ENCODE measurements at regions not wholly inside any gene's neighbourhood (a gene's known extent, or its start where the extent isn't known, plus 50 kb on each side); places are given as distances from the start of the nearest gene placed in this dataset.

DNA sequence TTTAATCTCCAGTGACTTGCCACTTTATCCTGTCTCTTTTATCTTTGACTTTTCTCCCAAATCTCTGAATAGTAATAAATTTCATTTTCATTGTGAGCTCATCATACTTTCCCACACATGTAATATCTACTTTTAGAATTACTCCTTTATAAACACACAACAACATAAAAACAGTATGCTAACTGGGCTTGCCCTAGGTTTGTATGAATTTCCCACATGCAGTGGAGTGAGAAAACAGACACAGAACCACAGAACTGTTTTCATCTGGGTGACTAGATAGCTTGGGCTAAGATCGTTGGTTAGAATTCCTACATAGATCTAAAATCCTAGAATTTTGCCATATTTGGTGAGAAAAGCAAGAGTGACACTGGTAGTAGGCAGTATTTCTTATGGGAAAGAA is 409.5 kb downstream of the SPRY1 start:
- no peak for DNase-seq (ENCODE audit: low spot score)

DNA sequence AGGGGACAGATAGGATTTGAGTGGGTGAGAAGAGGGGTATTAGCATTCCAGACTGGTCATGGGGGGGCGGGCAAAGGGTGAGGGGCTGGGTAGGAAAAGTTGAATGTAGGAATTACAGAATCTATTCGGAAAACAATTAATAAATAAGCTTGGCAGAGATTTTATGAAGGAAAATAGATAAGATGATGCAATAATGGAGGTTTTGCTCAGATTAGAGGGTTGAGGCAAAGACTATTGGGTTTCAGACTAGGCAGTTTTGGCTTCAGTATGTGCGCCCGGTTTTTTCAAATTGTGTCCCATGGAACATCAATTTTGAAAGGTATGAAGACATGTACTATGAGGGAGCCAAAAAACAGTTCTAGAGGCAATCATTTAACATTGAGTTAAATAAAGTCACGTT is 410.6 kb downstream of the SPRY1 start:
- no peak for DNase-seq (ENCODE audit: low spot score)

DNA sequence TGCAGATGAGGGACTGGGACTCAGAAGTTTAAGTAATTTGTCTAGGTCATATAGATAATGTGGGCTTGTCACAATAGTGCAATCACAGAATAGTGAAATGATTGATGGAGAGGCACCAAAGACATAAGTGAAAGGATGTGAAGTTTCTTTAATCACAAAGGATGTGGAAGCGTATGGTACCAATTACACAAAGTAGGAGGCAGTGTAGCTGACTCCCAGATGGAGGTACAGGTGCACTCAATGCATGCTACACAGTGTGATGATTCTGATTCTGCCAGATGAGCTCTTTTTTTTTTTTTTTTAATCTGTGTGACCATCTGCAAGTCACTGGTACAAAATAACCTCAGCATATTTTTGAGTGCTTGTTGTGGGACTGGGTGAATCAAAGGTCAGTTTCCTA is 411.3 kb downstream of the SPRY1 start:
- no peak for DNase-seq (ENCODE audit: low spot score)

GRCh38 chr4:123809864-123810263 is 413.3 kb downstream of the SPRY1 start:
- DNase-seq (ENCODE audit: low spot score): no peak

DNA sequence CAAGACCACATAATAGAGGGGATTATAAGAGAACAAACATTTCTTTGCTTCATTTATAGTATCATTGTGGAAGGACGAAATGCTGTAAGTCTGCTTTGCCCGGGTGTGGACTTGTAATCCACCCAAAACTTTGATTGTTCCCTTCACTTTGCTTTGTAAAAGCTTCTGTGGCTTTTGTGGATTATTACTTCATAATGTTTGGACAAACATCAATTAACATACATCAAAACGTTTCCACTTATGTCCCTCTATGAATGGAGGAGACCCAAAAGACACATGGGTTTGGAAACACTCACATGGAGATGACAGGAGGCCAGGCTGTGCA is 415.4 kb downstream of the SPRY1 start:
- no peak for DNase-seq (ENCODE audit: low spot score)

GRCh38 chr4:123813901-123814300 is 417.3 kb downstream of the SPRY1 start:
- DNase-seq (ENCODE audit: low spot score): no peak

DNA sequence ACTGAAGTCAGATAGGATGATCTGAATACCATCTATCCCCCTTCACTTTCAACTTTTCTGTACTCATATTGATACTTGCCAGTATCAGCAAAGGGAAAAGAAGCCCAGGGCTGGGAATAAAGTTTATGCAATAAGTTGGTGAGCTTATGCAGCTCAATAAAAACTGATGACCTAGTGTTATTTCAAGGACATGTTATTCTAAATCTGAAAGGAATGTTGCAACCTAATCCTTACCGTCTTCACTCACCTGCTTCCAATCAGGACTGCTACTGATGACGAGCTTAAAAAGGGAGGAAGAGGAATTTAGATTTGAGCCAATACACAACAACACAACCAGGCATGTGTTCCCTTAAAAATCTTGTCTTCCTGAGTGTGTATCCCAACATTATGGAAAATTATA is 419.9 kb downstream of the SPRY1 start:
- DNase-seq (ENCODE audit: low spot score): no peak

GRCh38 chr4:123817025-123817688 is 420.6 kb downstream of the SPRY1 start:
- DNase-seq (ENCODE audit: low spot score): no peak

DNA sequence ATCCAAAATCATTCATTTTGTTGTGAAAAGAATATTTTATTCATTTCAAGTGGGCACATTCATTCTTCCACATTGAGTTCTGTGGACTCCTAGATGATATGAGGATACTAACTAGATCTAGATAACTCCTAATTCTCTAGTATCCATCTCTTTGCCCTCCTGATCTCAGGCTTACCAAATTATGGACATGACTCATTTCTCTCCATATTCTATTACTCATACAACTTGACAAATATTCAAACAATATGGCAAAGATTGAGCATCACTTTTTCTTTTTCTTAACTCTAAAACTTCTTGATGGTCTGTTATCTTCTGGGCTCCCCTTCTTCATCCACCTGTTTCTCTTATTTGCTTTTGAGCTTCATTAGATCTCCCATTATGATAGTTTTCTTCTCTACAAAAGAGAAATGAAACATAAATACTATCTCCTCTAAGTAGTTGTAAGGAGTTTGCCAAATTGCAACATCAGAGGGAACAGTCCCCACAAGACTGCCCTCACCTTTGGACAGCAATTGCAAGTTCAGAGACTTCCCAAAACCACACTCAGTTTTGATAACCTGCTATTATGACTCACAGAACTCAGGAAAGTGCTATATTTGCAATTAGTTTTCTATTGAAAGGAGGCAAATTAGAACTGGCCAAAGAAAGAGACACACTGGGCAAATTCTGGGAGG is 422.9 kb downstream of the SPRY1 start:
- no peak for DNase-seq (ENCODE audit: low spot score)

DNA sequence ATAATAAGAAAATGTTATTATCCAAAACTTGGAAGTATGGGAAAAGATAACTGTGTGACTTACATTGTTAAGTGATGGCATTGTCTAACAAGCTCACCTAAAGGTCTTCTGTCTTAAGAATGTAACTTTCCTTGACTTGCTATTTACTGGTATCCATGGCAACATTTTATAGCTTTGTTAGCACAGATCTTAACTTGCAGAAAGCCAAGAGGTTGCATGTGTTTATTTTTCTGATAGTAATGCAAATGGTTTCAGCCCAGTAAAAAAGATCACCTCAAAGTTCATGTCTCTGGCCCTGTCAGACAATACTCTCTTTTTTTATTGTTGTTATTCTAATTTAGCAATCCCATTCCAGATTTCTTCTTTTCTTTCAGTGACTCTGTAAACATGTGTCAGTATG is 425.3 kb downstream of the SPRY1 start:
- DNase-seq (ENCODE audit: low spot score): no peak

DNA sequence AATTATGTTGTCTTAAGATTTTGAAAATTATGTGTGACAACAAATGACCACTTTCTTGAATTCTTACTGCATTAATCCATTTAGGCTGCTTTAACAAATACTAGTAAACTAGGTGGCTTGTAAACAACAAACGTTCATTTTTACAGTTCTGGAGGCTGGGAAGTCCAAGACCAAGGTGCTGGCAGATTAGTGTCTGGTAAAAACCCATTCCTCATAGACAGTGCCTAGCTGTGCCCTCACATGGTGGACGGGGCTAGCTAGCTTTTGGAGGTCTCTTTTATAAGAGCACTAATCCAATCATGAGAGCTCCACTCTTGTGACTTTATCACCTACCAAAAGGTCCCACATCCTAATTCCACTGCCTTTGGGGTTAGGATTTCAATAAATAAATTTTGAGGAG is 425.8 kb downstream of the SPRY1 start:
- DNase-seq (ENCODE audit: low spot score): no peak

GRCh38 chr4:123823244-123823643 is 426.6 kb downstream of the SPRY1 start:
- DNase-seq (ENCODE audit: low spot score): no peak

DNA sequence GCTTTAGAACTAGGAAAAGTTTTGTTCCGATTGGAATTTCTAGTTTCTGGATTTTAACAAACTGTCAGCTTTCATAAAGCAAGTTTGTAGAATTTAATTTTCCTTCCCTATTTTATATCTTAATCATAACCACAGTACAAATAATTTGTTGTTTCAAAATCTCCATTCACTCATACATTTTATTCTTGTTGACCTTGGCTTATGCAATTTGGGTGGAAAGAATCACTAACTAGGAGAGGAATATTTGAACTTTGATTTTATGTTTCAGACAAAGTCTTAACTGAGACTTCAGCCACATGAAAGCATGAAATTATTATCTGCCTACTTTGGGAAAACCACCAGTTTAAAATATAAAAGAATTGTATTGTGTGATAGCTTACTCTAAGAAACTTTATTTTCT is 427.9 kb downstream of the SPRY1 start:
- no peak for DNase-seq (ENCODE audit: low spot score)

- DNase-seq (ENCODE audit: low spot score): no peak
Measured at GRCh38 chr4:123825596-123826291, 429.1 kb downstream of the SPRY1 start.

DNA sequence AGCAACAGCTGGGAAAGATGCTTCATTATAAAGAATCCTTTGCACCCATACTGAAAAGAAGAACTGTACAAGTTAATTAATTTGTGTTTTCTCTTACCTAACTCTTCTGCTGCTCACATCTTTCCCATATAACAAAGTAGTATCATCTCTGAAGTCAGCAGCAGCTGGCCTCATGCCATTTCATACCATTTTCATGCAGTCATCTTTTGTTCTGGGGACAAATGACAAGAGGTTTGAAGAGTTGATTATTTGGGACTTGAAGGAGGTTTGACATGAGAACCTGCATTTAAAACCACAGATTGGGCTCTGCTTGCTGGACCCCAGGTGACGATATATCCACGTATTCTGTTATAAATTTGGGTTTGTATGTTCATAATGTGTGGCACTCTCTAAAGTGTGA is 430.3 kb downstream of the SPRY1 start:
- no peak for DNase-seq (ENCODE audit: low spot score)

GRCh38 chr4:123827511-123827910 is 430.9 kb downstream of the SPRY1 start:
- no peak for DNase-seq (ENCODE audit: low spot score)

GRCh38 chr4:123830930-123831329 is 434.3 kb downstream of the SPRY1 start:
- DNase-seq (ENCODE audit: low spot score): peak; percentile 30

DNA sequence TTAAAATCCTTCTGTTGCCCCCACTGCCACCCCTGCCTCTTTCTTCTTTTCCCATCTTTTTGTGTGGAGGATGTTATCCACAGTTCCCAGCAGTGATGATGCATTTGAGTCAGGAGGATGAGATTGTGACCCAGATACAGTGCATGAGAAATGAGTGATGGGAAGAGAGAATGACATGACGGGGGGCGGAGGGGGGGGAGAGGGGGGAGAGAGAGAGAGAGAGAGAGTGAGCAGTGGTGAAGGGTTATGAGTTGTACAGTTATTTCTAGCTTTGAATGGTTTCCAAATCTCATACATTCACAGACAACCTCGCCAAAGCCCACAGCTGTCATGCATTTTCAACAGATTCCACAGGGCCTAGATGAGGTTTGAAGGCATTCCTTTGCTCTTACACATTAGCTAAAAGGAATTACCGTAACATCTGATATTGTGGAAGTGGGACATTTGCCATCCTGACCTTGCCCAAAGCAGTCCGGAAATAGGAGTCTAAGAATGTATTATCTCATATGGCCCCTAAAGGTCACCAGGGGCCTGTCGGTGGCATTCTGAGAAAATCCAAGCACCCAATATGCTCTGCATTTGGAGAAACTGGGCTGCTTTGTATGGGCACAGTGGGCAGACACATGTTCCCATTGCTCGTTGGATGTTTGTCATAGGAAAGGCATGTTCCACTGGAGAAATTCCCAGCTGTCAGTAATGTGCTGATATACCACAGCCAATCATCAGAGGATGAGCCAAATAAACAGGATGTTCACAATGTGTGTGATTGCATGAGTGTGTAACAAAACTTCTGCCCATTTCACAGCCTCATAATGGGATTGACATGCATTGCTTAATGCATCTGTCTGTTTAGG is 435.8 kb downstream of the SPRY1 start:
- no peak for DNase-seq (ENCODE audit: low spot score)

GRCh38 chr4:123833171-123833643 is 436.6 kb downstream of the SPRY1 start:
- DNase-seq (ENCODE audit: low spot score): no peak

DNA sequence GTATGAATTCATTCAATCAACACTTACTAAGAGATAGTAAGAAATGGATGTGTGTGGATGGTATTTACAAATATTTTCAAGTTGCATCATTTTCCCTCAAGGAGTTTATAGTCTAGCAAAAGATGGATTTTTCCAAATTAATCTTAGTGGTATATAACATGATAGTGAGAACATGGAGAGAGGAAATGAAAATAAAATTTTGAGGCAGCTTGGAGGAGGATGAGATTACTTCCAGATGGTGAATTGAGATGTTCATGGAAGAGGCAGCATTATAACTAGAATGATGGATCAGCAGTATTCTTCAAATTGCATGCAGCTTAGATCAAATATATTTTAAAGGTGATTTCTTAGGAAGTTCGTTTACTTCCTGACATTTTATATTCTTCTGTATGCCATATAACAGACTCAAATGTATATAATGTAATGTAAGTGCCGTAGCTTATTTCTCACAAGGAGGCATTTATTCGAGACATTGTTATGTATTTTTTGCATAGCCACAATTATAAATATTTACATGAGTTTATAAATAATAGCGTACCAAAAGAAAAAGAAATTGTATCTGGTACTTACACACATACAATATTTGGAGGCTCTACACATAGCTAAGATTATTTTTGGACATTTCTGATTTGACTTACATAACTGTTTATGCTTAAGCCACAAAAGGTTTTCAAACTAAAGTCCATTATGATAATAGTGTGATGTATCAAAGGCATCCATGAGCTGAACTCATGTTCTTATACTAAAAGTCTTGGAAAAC is 439.4 kb downstream of the SPRY1 start:
- no peak for DNase-seq (ENCODE audit: low spot score)

GRCh38 chr4:123836851-123837595 is 440.4 kb downstream of the SPRY1 start:
- DNase-seq (ENCODE audit: low spot score): no peak
